ENCODE measurements at regions not wholly inside any gene's neighbourhood (a gene's known extent, or its start where the extent isn't known, plus 50 kb on each side); places are given as distances from the start of the nearest gene placed in this dataset.

GRCh38 chr3:139226731-139227130, 117.1 kb upstream of the MRPS22 start:
- no peak overlapping the region for H3K4me3 Mint-ChIP-seq
- Histone ChIP-seq H3K36me3 (no peaks in the 10 kb centered on the region), H2AFZ (replicated peaks) (no peak overlapping the region), H4K20me1 (ENCODE audit: low read depth) (no peaks in the 10 kb centered on the region), H3K27me3 (no peaks in the 10 kb centered on the region), H3K4me2 (no peak overlapping the region), H3K9ac (no peak overlapping the region), H3K4me3 (no peak overlapping the region), H3F3A (ENCODE audit: low read depth) (no peaks in the 10 kb centered on the region), H3K9me3 (ENCODE audit: low read depth) (no peaks in the 10 kb centered on the region), H3K27ac (no peak overlapping the region), H3K79me2 (ENCODE audit: low read depth) (no peaks in the 10 kb centered on the region), H3K4me1 (peaks cover 6% of the 10 kb centered on the region)
- H3K27ac Mint-ChIP-seq, result no peak overlapping the region
- no peaks in the 10 kb centered on the region for H3K9me3 Mint-ChIP-seq
- TF ChIP-seq EZH2phosphoT487 (IDR thresholded peaks at IDR 0.05) (no peak), CTCF (IDR thresholded peaks at IDR 0.05) (no peak), EZH2 (IDR thresholded peaks at IDR 0.05) (no peak)
- H3K36me3 Mint-ChIP-seq, result no peaks in the 10 kb centered on the region
- peaks cover 6% of the 10 kb centered on the region for H3K27me3 Mint-ChIP-seq (ENCODE audit: insufficient read depth, low read depth)
- peaks cover 17% of the 10 kb centered on the region for H3K4me1 Mint-ChIP-seq
- DNase-seq (ENCODE audit: low spot score), result no peak

- Mint-ChIP-seq H3K36me3 (no peaks in the 10 kb centered on the region), H3K27ac (no peak overlapping the region), H3K9me3 (no peaks in the 10 kb centered on the region), H3K4me3 (no peak overlapping the region), H3K27me3 (ENCODE audit: insufficient read depth, low read depth) (peaks cover 6% of the 10 kb centered on the region), H3K4me1 (peaks cover 17% of the 10 kb centered on the region)
- Histone ChIP-seq H3K4me2 (no peak overlapping the region), H3K27ac (no peak overlapping the region), H3K79me2 (ENCODE audit: low read depth) (no peaks in the 10 kb centered on the region), H3K4me1 (peaks cover 6% of the 10 kb centered on the region), H3F3A (ENCODE audit: low read depth) (no peaks in the 10 kb centered on the region), H3K9ac (no peak overlapping the region), H3K36me3 (no peaks in the 10 kb centered on the region), H3K9me3 (ENCODE audit: low read depth) (no peaks in the 10 kb centered on the region), H4K20me1 (ENCODE audit: low read depth) (no peaks in the 10 kb centered on the region), H3K27me3 (no peaks in the 10 kb centered on the region), H2AFZ (replicated peaks) (no peak overlapping the region), H3K4me3 (no peak overlapping the region)
- no peak for DNase-seq (ENCODE audit: low spot score)
- TF ChIP-seq EZH2phosphoT487 (IDR thresholded peaks at IDR 0.05), result no peak
- no peak for TF ChIP-seq EZH2 (IDR thresholded peaks at IDR 0.05)
- TF ChIP-seq CTCF (IDR thresholded peaks at IDR 0.05), result no peak
Observed at GRCh38 chr3:139227165-139227564, 116.7 kb upstream of the MRPS22 start.

GRCh38 chr3:139227827-139228226, 116.0 kb upstream of the MRPS22 start:
- H3K27me3 Mint-ChIP-seq (ENCODE audit: insufficient read depth, low read depth), result peaks cover 9% of the 10 kb centered on the region
- TF ChIP-seq EZH2phosphoT487 (IDR thresholded peaks at IDR 0.05) (no peak), CTCF (IDR thresholded peaks at IDR 0.05) (no peak), EZH2 (IDR thresholded peaks at IDR 0.05) (no peak)
- Histone ChIP-seq H3K27me3 (no peaks in the 10 kb centered on the region), H3K27ac (no peak overlapping the region), H3K4me1 (peaks cover 6% of the 10 kb centered on the region), H2AFZ (replicated peaks) (no peak overlapping the region), H3K79me2 (ENCODE audit: low read depth) (no peaks in the 10 kb centered on the region), H3K9ac (no peak overlapping the region), H3F3A (ENCODE audit: low read depth) (no peaks in the 10 kb centered on the region), H3K36me3 (no peaks in the 10 kb centered on the region), H4K20me1 (ENCODE audit: low read depth) (no peaks in the 10 kb centered on the region), H3K4me2 (no peak overlapping the region), H3K4me3 (no peak overlapping the region), H3K9me3 (ENCODE audit: low read depth) (no peaks in the 10 kb centered on the region)
- no peaks in the 10 kb centered on the region for H3K9me3 Mint-ChIP-seq
- H3K4me1 Mint-ChIP-seq, result peaks cover 16% of the 10 kb centered on the region
- peak overlapping the region; percentile 37 for H3K27ac Mint-ChIP-seq
- H3K36me3 Mint-ChIP-seq, result no peaks in the 10 kb centered on the region
- DNase-seq (ENCODE audit: low spot score), result no peak
- H3K4me3 Mint-ChIP-seq, result no peak overlapping the region

All from neural progenitor cell (in vitro differentiated cells).